SK-MEL-5 (cell line): ENCODE measurements at regions not wholly inside any gene's neighbourhood (a gene's known extent, or its start where the extent isn't known, plus 50 kb on each side); places are given as distances from the start of the nearest gene placed in this dataset.
"Not testable (repeated sequence)": the region's sequence is repeated elsewhere in the genome, so short reads cannot be mapped to it uniquely, and the experiment has no call there.

Source experiments
- DNase-seq: peaks from one replicate; pipeline ENCODE4 v3.0.0-alpha.2; 2016; ENCODE audit warnings: low read depth, low spot score
- in situ Hi-C: cut with HindIII; loops from 2 replicates; pipeline ENCODE4 v1.10.0; 2016; ENCODE audit warnings: low sequenced_read_pairs, high pct_unique_total_duplicates, low pct_unique_long_range_greater_than_20kb

- DNase-seq = peak; percentile 31
- in situ Hi-C loops = no loop called here
Measured at GRCh38 chr2:12451726-12452125, 265.0 kb upstream of the TRIB2 start.

GRCh38 chr2:12452185-12452584 lies 264.6 kb upstream of the TRIB2 start:
- peak; percentile 65 for DNase-seq
- in situ Hi-C loops = no loop called here

- DNase-seq = no peak
- in situ Hi-C loops = no loop called here
Measured at GRCh38 chr2:12453731-12454130, 263.0 kb upstream of the TRIB2 start.

DNA sequence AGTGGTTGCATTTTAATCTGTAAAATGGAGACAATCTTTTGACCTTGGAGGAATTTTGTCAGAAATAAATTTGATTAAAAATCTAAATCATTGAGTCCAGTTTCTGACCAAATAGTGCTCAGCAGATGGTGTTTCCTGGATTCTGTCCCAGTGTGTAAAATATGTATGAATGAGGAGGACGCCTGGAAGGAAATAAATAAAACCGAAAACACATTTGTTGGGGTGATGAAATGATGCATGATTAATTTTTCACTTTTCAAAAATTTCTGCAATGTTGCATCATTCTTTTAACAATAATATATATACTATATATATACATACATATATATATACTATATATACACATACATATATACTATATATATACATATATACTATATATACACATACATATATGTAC lies 261.1 kb upstream of the TRIB2 start:
- in situ Hi-C loops = no loop called here
- no peak for DNase-seq

- DNase-seq = peak; percentile 85
- in situ Hi-C loops = no loop called here
Measured at GRCh38 chr2:12456293-12457106, 260.2 kb upstream of the TRIB2 start.

GRCh38 chr2:12457831-12458230 lies 258.9 kb upstream of the TRIB2 start:
- DNase-seq = peak; percentile 36
- in situ Hi-C loops = no loop called here

GRCh38 chr2:12463189-12463588 lies 253.5 kb upstream of the TRIB2 start:
- DNase-seq = no peak
- in situ Hi-C loops = no loop called here

- in situ Hi-C loops = no loop called here
Measured at GRCh38 chr2:12465631-12466135, 251.1 kb upstream of the TRIB2 start.

DNA sequence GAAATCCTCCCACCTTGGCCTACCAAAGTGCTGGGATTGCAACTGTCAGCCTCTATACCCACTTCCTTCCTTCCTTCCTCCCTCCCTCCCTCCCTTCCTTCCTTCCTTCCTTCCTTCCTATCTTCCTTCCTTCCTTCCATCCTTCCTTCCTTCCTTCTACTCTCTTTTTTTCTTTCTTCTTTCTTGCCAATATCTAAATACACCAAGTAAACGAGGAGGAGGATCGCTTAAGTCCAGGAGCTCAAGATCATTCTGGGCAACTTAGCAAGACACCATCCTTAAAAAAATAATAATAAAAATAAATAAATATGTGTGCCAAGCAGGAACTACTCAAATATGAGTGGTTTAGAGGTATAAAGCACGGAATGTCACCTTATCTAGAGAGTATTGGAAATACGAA lies 249.4 kb upstream of the TRIB2 start:
- no peak for DNase-seq
- in situ Hi-C loops = no loop called here

More at GRCh38 chr2:12465631-12466135, 251.1 kb upstream of the TRIB2 start:
- no peak for DNase-seq

DNA sequence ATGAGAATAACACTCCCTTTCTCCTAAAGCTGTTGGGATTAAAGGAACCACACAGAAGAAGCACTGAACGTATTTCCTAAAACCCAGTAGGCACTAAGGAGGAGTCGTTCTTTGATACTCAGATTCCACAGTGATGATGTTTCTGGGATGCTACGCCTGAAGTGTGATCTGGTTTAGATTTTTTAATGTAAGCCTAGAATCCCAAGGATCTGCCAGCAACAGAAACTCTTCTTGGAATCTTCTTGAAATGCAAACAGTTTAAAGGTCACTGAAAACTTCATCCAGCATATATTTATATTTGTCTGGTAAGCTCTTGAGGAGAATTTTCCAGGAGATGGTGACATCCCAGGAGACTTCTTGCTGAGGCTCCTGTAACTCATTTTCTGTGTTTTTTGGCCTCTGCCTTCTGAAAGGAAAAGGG lies 247.6 kb upstream of the TRIB2 start:
- DNase-seq = no peak
- in situ Hi-C loops = no loop called here

DNA sequence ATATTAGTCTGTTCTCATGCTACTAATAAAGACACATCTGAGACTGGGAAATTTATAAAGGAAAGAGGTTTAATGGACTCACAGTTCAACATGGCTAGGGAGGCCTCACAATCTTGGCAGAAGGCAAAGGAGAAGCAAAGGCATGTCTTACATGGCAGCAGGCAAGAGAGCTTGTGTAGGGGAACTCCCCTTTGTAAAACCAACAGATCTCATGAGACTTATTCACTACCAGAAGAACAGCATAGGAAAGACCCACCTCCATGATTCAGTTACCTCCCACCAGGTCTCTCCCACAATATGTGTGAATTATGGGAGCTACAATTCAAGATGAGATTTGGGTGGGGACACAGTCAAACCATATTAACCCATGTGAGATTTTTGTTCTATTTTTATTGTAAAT lies 244.5 kb upstream of the TRIB2 start:
- DNase-seq, in situ Hi-C loops: not testable (repeated sequence)

- DNase-seq = no peak
- in situ Hi-C loops = no loop called here
Measured at GRCh38 chr2:12478151-12479064, 238.3 kb upstream of the TRIB2 start.

DNA sequence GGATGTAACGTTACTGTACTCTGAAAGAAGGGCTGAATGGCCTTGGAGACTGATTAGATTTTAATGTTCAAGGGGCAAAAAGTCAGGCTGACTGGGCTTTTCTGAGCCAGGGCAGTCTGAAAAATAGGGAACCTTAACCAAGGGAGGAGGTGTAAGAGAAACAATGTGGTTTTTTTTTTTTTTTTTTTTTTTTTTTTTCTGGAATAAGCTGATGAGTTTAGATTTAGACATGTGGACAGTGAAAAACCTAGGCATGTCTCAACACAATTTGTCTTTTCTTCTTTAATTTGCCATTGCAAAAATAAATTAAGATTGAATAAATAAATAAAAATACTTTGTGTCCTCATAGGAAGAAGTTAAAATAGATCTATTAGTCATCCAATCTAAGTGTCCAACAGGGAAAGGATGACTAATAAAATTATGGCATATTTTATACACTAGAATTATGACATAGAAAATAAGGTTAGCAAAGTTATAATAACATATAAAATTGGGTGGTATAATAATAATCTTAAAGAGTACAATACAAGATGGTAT lies 237.6 kb upstream of the TRIB2 start:
- in situ Hi-C loops = no loop called here
- no peak for DNase-seq

DNA sequence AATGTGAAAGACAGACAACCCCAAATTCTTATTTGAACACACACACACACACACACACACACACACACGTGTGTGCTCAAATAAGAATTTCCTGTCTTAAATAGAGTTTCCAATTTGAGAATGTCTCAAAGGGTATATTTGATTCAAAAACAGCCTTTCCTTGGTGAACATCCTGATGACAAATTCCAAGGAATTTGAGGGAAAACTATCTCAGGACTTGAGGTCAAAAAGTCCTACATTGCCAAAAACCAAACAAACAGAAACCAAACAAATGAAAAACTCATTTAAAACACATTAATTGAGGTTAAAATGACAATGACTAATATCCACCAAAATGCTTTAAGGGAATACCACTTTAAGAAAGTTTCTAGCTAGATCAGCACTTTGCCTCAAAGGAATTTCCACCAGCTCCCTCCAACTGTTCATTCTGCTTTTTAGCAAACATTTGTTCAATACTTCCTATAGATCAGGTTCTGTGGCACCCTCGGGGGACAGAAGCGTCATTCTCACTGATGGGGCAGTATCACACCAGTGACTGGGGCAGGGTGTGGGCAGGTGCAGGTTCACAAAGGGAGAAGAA lies 232.1 kb upstream of the TRIB2 start:
- no peak for DNase-seq

GRCh38 chr2:12486205-12487118 lies 230.3 kb upstream of the TRIB2 start:
- in situ Hi-C loops = no loop called here

More for the DNA sequence above, 232.1 kb upstream of the TRIB2 start:
- in situ Hi-C loops = no loop called here

GRCh38 chr2:12487253-12488004 lies 229.3 kb upstream of the TRIB2 start:
- DNase-seq = no peak
- in situ Hi-C loops = no loop called here

More at GRCh38 chr2:12486205-12487118, 230.3 kb upstream of the TRIB2 start:
- no peak for DNase-seq
